SJCRH30 (cell line): ENCODE measurements at regions not wholly inside any gene's neighbourhood (a gene's known extent, or its start where the extent isn't known, plus 50 kb on each side); places are given as distances from the start of the nearest gene placed in this dataset.
"Not testable (repeated sequence)": the region's sequence is repeated elsewhere in the genome, so short reads cannot be mapped to it uniquely, and the experiment has no call there.

Experiments used
- DNase-seq, 2 experiments: peaks; one replicate each; pipeline ENCODE4 v3.0.0-alpha.2; 2015 to 2020
- H3K27ac ChIP-seq: fragments of 250-450 bp; sonication (Bioruptor Pico); 2 replicates; pipeline ENCODE4 v1.5.1; 2020; ENCODE audit warnings: mild to moderate bottlenecking, moderate library complexity
- H3K27me3 ChIP-seq: fragments of 250-450 bp; sonication (Bioruptor Pico); 2 replicates; pipeline ENCODE4 v1.5.1; 2020; ENCODE audit warnings: mild to moderate bottlenecking, moderate library complexity
- H3K36me3 ChIP-seq: fragments of 250-450 bp; sonication (Bioruptor Pico); 2 replicates; pipeline ENCODE4 v1.5.1; 2020; ENCODE audit warnings: mild to moderate bottlenecking, moderate library complexity
- H3K4me1 ChIP-seq: fragments of 250-450 bp; sonication (Bioruptor Pico); 2 replicates; pipeline ENCODE4 v1.5.1; 2020; ENCODE audit warnings: mild to moderate bottlenecking, moderate library complexity
- H3K4me3 ChIP-seq: fragments of 250-450 bp; sonication (Bioruptor Pico); 2 replicates; pipeline ENCODE4 v1.5.1; 2020; ENCODE audit warnings: mild to moderate bottlenecking, moderate library complexity
- H3K9me3 ChIP-seq: fragments of 250-450 bp; sonication (Bioruptor Pico); replicated peaks from 2 replicates; pipeline ENCODE4 v1.5.1; 2020; ENCODE audit warnings: mild to moderate bottlenecking, moderate library complexity

DNA sequence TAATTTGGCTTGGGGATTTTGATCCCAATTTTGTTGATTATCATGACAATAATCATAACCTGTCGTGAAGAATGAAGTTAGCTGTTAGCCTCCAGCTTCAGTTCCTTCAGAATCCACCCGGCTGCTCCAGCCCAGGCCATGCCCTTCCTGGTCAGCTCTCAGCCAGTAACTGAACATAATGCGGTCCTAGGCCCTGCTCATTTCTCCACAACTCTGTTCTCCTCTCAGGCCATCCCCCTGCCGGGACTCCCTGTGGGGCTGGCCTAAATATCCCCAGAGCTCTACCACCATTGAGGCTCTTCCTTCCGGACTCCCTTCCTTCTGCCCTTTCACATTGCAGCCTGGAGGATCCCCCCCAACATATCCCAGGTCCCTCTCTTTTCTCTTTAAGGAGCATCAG lies 833.4 kb upstream of the GOT2 start:
- H3K36me3 ChIP-seq = no peaks in the 10 kb centered on the region
- H3K27ac ChIP-seq = no peak overlapping the region
- H3K4me1 ChIP-seq = no peaks in the 10 kb centered on the region
- DNase-seq = no peak
- H3K4me3 ChIP-seq = no peak overlapping the region
- no peaks in the 10 kb centered on the region for H3K9me3 ChIP-seq
- H3K27me3 ChIP-seq = no peaks in the 10 kb centered on the region

DNA sequence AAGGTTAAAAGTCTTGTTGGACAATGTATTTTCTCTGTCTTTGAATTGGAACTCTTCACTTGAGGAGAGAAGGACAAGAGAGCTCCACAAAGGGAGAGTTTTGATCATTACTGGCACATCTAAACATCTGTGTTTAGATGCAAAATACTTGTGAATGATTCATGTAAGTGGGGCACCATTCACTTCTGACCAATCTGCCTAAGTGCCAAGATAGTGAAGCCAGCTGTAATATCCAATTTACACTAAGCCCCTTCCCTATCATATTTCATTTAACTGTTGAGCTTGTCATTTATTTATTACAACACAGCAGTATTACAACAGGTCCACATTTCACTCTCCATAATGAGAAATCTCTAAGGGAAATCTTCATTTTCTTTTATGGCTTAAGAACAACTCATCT lies 832.3 kb upstream of the GOT2 start:
- H3K4me1 ChIP-seq = no peaks in the 10 kb centered on the region
- no peaks in the 10 kb centered on the region for H3K27me3 ChIP-seq
- H3K36me3 ChIP-seq = no peaks in the 10 kb centered on the region
- no peak overlapping the region for H3K4me3 ChIP-seq
- H3K27ac ChIP-seq = no peak overlapping the region
- H3K9me3 ChIP-seq = no peaks in the 10 kb centered on the region
- peak in 1 of 2 experiments; percentile 10 for DNase-seq

DNA sequence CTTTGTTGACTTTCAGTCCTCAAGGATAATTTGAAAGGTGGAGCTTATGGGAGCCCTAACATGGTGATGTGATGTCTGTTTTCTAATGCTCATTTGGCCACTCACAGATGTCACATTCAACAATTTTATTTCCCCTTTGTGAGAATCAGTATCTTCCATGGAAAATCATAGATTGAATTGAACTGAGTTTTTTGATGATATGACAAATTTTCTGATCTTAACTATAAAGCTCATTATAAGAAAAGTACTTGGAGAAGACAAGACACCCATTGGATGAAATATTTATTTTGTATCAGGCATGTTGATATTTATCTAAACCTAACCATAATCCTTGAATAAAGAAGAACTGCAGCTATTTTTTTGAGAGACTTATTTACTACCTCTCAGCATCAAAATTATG lies 824.6 kb upstream of the GOT2 start:
- no peak overlapping the region for H3K27ac ChIP-seq
- no peaks in the 10 kb centered on the region for H3K27me3 ChIP-seq
- no peak for DNase-seq
- no peaks in the 10 kb centered on the region for H3K4me1 ChIP-seq
- no peaks in the 10 kb centered on the region for H3K36me3 ChIP-seq
- no peak overlapping the region for H3K4me3 ChIP-seq
- no peaks in the 10 kb centered on the region for H3K9me3 ChIP-seq

DNA sequence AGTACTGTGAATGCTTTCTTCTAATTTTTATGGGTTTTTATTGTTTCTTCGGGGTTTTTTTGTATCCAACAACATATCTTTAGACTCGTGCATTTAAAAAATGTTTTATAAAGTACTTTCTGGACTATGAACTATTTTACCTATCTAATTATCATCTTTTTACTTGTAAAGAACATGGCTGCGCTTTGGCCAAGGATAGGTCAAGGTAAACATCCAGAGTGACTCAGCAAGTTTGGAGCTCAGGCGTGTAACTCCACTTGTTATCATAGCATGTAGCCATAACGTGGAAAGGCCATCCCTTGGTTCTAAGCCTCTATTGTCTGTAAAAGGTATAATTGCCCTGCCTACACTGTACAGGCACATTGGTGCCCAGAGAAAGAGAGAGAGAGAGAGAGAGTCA lies 818.0 kb upstream of the GOT2 start:
- H3K27me3 ChIP-seq = no peaks in the 10 kb centered on the region
- H3K27ac ChIP-seq = no peak overlapping the region
- no peaks in the 10 kb centered on the region for H3K36me3 ChIP-seq
- no peak overlapping the region for H3K4me3 ChIP-seq
- DNase-seq = no peak
- no peaks in the 10 kb centered on the region for H3K4me1 ChIP-seq
- no peaks in the 10 kb centered on the region for H3K9me3 ChIP-seq

DNA sequence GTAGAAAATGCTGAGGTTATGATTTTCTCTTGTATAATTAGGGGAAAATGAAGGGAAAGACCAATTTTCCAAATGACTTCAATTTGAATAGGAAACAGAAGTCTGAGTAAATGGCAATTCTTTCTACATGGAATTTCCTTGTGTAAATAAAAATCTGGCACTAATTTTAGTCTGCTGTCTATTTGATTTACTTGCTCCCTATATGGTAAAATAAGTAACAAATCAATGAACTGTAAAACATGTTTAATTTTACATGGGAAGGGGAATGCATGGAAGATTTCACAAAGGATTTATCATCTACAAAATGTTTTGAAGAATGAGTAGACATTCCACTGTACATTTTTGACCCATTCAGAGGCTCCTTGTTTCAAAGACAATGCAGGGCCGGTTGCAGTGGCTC lies 811.6 kb upstream of the GOT2 start:
- Histone ChIP-seq H3K9me3 (no peaks in the 10 kb centered on the region), H3K4me1 (peaks cover 9% of the 10 kb centered on the region), H3K4me3 (no peak overlapping the region), H3K27ac (no peak overlapping the region), H3K27me3 (no peaks in the 10 kb centered on the region), H3K36me3 (no peaks in the 10 kb centered on the region)
- no peak for DNase-seq

DNA sequence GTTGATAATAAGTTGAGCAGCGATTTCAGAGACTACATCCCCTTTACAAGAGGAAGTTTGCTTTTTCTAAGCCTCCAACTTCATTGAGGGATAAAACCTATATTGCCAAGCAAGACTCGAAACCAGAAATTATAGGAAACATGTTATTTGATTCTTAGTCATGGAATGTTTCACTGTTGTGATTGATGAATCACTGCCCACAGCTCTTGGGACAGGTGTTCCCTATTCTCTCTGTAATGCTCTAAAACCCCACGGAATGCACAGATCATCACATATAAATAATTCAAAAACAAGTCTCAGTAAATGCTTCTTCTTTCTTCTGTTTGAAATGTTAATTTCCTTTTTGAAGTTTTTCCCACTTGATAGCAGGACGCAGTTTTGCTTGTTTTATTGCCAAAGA lies 809.5 kb upstream of the GOT2 start:
- Histone ChIP-seq H3K27ac (peak overlapping the region; percentile 15), H3K36me3 (no peaks in the 10 kb centered on the region), H3K4me3 (no peak overlapping the region), H3K4me1 (peaks cover 9% of the 10 kb centered on the region), H3K27me3 (no peaks in the 10 kb centered on the region), H3K9me3 (no peaks in the 10 kb centered on the region)
- DNase-seq = peak; percentile 33 to 60

DNA sequence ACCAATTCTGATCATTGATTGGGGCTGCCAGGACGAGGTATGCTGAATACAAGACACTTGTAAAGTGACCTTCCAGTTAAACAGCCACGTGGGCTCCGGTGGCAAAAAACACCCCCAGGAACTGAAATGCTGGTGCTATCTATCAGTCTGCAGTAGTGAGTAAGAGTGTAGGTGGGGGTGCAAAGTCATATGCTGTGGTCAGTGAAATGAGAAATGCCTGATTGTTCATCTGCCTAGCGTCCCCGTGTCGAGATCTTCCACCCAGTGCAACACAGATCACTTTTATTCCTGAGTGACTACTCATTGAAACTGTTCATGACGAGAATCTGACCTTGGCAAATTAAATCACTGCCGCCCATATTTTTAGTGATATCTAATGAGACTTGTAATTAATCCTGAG lies 806.5 kb upstream of the GOT2 start:
- H3K27ac ChIP-seq = no peak overlapping the region
- no peaks in the 10 kb centered on the region for H3K36me3 ChIP-seq
- DNase-seq = no peak
- no peak overlapping the region for H3K4me3 ChIP-seq
- H3K4me1 ChIP-seq = peaks cover 9% of the 10 kb centered on the region
- no peaks in the 10 kb centered on the region for H3K27me3 ChIP-seq
- H3K9me3 ChIP-seq = no peaks in the 10 kb centered on the region; the same call in 1 of the 2 replicates

DNA sequence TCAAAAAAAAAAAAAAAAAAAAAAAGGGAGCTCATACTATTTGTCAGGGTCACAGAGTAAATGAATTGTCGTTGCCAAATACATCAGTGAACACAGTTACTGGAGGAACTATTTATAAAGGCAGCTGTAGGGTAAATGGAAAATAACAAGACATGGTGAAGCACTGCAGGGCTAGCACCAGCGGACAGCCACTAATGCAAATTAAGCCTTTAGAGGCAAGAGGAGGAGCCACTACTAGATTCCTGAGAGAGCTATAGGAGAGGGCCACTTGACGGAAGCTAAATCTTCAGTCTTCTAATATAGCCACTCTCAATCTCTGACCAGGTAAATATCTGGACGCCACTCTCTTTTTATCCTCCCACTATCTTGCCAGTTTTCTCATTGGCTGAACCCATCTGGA lies 801.2 kb upstream of the GOT2 start:
- H3K27ac ChIP-seq = no peak overlapping the region
- no peaks in the 10 kb centered on the region for H3K4me1 ChIP-seq
- DNase-seq = no peak
- H3K4me3 ChIP-seq = no peak overlapping the region
- no peaks in the 10 kb centered on the region; the same call in 1 of the 2 replicates for H3K9me3 ChIP-seq
- H3K36me3 ChIP-seq = no peaks in the 10 kb centered on the region
- H3K27me3 ChIP-seq = no peaks in the 10 kb centered on the region

DNA sequence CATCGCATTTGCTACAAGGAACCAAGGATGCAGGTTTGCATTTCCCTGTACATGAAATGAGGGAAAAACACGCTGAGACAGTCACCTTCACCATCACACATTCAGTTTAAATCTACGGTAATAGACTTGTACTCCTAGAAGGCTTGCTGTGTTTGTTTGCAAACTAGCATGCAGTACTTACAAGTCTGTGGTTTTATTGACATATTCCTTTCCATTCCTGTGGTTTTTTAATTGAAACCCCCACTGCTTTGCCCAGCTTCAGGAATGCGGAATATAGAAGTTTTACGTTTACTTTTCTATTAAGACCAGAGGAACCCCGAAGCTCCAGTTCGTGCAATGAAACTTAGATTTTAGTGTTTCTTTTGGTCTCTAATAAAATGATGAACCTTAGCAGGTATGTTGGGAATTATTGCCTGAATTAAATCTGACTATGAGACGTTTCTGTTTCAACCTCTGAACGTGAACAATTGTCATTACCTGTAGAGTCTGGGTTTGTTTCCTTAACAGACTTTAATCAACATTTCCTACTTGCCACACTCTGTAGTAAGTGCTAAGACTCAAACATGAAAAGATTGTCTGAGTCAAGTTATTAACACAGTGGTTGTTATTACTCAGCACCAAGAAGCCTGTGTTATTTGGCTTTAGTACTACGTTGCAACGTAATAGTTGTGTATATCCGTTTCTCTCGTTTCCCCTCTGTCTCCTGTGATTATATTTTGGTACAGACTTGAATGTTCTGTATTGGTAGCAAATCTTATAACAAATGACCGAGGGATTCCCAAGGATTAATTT lies 793.3 kb upstream of the GOT2 start:
- no peak overlapping the region for H3K4me3 ChIP-seq
- no peaks in the 10 kb centered on the region for H3K27me3 ChIP-seq
- H3K27ac ChIP-seq = no peak overlapping the region
- peak; percentile 33 to 64 for DNase-seq
- no peaks in the 10 kb centered on the region for H3K9me3 ChIP-seq
- peaks cover 4% of the 10 kb centered on the region; the same call in 1 of the 2 replicates for H3K4me1 ChIP-seq
- H3K36me3 ChIP-seq = no peaks in the 10 kb centered on the region

DNA sequence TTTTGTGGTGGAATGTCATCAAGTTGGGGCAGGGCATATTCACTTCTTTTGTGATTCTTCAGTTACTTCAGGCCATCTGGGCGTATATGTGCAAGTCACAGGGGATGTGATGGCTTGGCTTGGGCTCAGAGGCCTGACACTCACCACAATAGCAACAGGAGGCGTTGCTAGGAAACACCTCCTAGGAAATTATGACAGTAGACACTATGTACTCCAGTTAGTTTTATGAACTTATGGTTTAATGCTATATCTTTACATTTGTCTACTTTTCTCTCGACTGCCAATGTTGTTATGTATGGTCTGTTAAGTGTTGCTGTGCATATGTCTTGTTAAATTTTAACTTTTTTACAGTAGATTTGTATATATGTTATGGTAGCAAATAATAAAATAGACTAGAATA lies 788.7 kb upstream of the GOT2 start:
- H3K4me3 ChIP-seq = no peak overlapping the region
- peaks cover 4% of the 10 kb centered on the region; the same call in 1 of the 2 replicates for H3K4me1 ChIP-seq
- H3K27ac ChIP-seq = no peak overlapping the region
- no peak for DNase-seq
- no peaks in the 10 kb centered on the region for H3K9me3 ChIP-seq
- no peaks in the 10 kb centered on the region for H3K27me3 ChIP-seq
- H3K36me3 ChIP-seq = no peaks in the 10 kb centered on the region

DNA sequence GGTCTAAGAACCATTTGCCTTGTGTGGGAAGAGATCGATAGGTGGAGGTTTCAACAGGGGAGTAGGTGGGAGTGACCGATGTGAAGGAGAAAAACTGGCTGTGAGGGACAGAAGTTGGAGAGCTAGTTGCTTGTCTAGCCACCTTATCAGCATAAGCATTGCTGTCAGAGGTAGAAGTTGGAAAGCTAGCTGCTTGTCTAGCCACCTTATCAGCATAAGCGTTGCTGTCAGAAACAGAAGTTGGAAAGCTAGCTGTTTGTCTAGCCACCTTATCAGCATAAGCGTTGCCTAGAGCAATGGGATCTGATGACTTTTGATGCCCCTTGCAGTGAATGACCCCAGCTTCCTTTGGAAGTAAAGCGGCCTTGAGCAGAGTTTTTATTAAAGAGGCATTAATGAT lies 784.6 kb upstream of the GOT2 start:
- H3K9me3 ChIP-seq, DNase-seq, H3K27ac ChIP-seq, H3K4me3 ChIP-seq, H3K4me1 ChIP-seq, H3K27me3 ChIP-seq, H3K36me3 ChIP-seq: not testable (repeated sequence)

DNA sequence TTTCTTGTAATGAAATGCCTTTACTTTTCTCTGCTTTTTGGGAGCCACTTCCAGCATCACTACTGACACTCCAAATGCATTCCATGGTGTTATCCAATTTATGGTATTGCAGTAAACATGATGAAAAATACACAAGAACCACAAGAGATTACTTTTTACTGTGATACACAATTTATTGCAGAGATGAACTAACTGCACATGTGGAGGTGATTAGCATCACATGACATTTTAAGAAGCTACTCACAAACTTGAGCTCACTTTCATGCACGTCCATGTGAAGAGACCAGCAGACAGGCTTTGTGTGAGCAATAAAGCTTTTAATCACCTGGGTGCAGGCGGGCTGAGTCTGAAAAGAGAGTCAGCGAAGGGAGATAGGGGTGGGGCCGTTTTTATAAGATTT lies 780.5 kb upstream of the GOT2 start:
- Histone ChIP-seq H3K27me3 (no peaks in the 10 kb centered on the region), H3K4me3 (no peak overlapping the region), H3K36me3 (no peaks in the 10 kb centered on the region), H3K4me1 (no peaks in the 10 kb centered on the region), H3K9me3 (peaks cover 4% of the 10 kb centered on the region), H3K27ac (no peak overlapping the region)
- DNase-seq = no peak

DNA sequence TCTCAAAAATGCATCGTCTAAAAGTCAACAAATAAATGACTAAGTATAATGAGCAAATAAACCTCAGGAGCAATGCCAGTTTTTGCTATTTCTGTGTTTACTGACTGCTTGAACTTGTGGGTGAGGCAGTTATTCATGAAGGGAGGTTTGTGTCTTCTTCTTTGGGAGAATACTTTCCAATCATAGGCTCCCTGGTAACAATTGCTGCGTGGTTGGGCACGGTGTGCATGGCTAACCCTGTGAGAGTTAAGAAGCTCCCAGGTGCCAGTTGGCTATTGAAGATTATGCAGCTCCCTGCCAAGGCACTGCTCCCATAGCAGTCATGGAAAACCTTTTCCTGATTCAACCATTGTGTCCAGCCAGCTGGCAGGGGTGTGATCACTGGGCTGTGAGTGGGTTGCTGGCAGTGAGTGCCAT lies 775.9 kb upstream of the GOT2 start:
- Histone ChIP-seq H3K4me3 (no peak overlapping the region), H3K36me3 (no peaks in the 10 kb centered on the region), H3K4me1 (no peaks in the 10 kb centered on the region), H3K27me3 (no peaks in the 10 kb centered on the region), H3K9me3 (peaks cover 4% of the 10 kb centered on the region), H3K27ac (no peak overlapping the region)
- DNase-seq = no peak

DNA sequence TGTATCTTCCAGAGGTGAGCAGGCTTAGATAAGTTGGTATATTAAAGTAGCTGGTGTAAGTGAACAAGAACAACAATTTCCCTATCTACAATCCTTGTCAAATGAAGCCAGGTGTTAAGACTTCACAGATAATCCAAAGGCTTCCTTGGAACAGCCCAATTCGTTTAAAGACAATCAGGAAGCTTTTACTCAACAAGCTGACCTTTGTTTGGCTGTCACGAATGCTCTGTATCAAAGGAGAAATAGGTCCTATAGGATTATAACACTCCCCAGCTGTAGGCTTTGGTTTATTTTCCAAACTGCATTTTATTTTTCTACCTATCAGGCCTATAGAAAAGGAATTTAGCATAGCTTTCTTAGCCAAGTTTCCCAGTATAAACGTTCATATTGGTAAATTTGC lies 766.5 kb upstream of the GOT2 start:
- H3K27ac ChIP-seq = no peak overlapping the region
- DNase-seq = no peak
- no peaks in the 10 kb centered on the region for H3K27me3 ChIP-seq
- H3K9me3 ChIP-seq = no peaks in the 10 kb centered on the region
- no peaks in the 10 kb centered on the region for H3K4me1 ChIP-seq
- no peaks in the 10 kb centered on the region for H3K36me3 ChIP-seq
- H3K4me3 ChIP-seq = no peak overlapping the region

DNA sequence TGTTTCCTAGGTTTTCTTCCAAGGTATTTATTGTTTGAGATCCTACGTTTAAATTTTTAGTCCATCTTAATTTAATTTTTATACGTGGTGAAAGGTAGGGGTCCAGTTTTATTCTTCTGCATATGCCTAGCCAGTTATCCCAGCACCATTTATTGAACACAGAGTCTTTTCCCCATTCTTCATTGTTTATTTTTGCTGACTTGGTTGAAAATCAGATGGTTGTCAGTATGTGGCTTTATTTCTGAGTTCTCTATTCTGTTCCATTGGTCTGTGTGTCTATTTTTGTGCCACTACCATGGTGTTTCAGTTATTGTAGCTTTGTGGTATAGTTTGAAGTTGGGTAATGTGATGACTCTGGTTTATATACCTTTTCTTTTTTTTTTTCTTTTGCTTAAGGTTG lies 753.0 kb upstream of the GOT2 start:
- Histone ChIP-seq H3K4me3 (no peak overlapping the region), H3K4me1 (no peaks in the 10 kb centered on the region), H3K27me3 (no peaks in the 10 kb centered on the region)

DNA sequence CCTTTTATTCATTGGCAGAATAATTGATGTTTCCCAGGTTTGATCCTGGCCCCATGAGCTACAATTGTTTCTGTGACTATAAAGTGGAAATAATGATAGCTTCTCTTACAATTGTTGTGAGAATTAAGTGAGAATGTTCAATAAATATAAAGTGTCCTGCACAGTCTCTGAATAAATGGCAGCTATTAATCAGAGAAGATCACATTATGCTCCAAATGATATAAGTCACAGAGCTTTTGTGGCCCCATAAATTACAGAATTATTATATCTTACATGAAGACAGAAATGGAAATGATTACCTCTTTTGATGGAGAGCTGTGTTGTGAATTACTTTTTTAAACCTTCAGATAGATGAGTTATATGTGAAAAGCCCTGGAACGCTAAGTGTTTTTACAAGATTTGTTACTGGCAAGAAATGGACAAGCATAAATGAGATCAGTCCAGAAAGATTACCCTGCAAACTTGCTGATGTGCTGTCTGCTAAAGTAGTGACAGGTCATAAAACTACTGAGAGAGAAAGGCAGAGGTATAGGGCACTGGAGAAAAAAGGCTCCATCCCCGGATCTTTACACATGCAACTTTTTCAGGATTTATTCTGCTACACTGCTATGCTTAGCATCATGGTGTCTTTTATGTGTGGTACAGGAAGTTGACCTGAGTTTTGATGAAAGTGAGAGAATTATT lies 750.9 kb upstream of the GOT2 start:
- no peaks in the 10 kb centered on the region for H3K9me3 ChIP-seq
- H3K36me3 ChIP-seq = no peaks in the 10 kb centered on the region
- DNase-seq = no peak
- no peaks in the 10 kb centered on the region for H3K4me1 ChIP-seq
- H3K27ac ChIP-seq = no peak overlapping the region
- no peak overlapping the region for H3K4me3 ChIP-seq
- H3K27me3 ChIP-seq = no peaks in the 10 kb centered on the region

More for the DNA sequence above, 753.0 kb upstream of the GOT2 start:
- DNase-seq = no peak
- H3K27ac ChIP-seq = no peak overlapping the region
- H3K36me3 ChIP-seq = no peaks in the 10 kb centered on the region
- H3K9me3 ChIP-seq = no peaks in the 10 kb centered on the region
